GM23248 (cell line): ENCODE measurements at regions not wholly inside any gene's neighbourhood (a gene's known extent, or its start where the extent isn't known, plus 50 kb on each side); places are given as distances from the start of the nearest gene placed in this dataset.

ENCODE experiments used
- DNase-seq: peaks from one replicate; pipeline ENCODE4 v3.0.0-alpha.2; 2015
- H2AFZ ChIP-seq: fragments of 200-600 bp; sonication (generic); 2 replicates; pipeline ENCODE4 v1.6.1; 2016; ENCODE audit warnings: antibody characterized with exemption
- H3F3A ChIP-seq: fragments of 200-600 bp; sonication (generic); 2 replicates; pipeline ENCODE4 v1.6.1; 2016; ENCODE audit warnings: mild to moderate bottlenecking, antibody characterized with exemption, mixed run types; ENCODE audit not compliant: insufficient read depth
- H3K27ac ChIP-seq: fragments of 200-600 bp; sonication (generic); 2 replicates; pipeline ENCODE4 v1.5.1; 2016; ENCODE audit warnings: mild to moderate bottlenecking
- H3K27me3 ChIP-seq: fragments of 200-600 bp; sonication (generic); replicated peaks from 2 replicates; pipeline ENCODE4 v1.6.1; 2016; ENCODE audit warnings: mild to moderate bottlenecking; ENCODE audit not compliant: insufficient read depth
- H3K36me3 ChIP-seq: fragments of 200-600 bp; sonication (generic); 2 replicates; pipeline ENCODE4 v1.6.1; 2016; ENCODE audit warnings: low read depth, mild to moderate bottlenecking
- H3K4me1 ChIP-seq: fragments of 200-600 bp; sonication (generic); 2 replicates; pipeline ENCODE4 v1.6.1; 2016; ENCODE audit warnings: mild to moderate bottlenecking; ENCODE audit not compliant: insufficient read depth
- H3K4me2 ChIP-seq: fragments of 200-600 bp; sonication (generic); one replicate; pipeline ENCODE4 v1.6.1; 2016; ENCODE audit warnings: mild to moderate bottlenecking; ENCODE audit not compliant: unreplicated experiment
- H3K4me3 ChIP-seq: fragments of 200-600 bp; sonication (generic); 2 replicates; pipeline ENCODE4 v1.5.1; 2016; ENCODE audit warnings: mild to moderate bottlenecking
- H3K79me2 ChIP-seq: fragments of 200-600 bp; sonication (generic); 2 replicates; pipeline ENCODE4 v1.6.1; 2016; ENCODE audit warnings: mild to moderate bottlenecking; ENCODE audit not compliant: insufficient read depth
- H3K9ac ChIP-seq: fragments of 200-600 bp; sonication (generic); 2 replicates; pipeline ENCODE4 v1.6.1; 2016; ENCODE audit warnings: mild to moderate bottlenecking
- H3K9me2 ChIP-seq: fragments of 200-600 bp; sonication (generic); 2 replicates; pipeline ENCODE4 v1.6.1; 2016; ENCODE audit warnings: mixed run types, mild to moderate bottlenecking, moderate library complexity; ENCODE audit not compliant: insufficient read depth
- H3K9me3 ChIP-seq: fragments of 200-600 bp; sonication (generic); one replicate; pipeline ENCODE4 v1.6.1; 2017; ENCODE audit warnings: low read depth
- H4K20me1 ChIP-seq: fragments of 200-600 bp; sonication (generic); 2 replicates; pipeline ENCODE4 v1.6.0; 2016; ENCODE audit not compliant: insufficient read depth
- EZH2 ChIP-seq: fragments of 200-600 bp; sonication (generic); IDR thresholded peaks from 2 replicates; pipeline ENCODE4 v1.6.1; 2018; ENCODE audit warnings: antibody characterized with exemption, mild to moderate bottlenecking; ENCODE audit not compliant: insufficient read depth, poor library complexity, severe bottlenecking
- EZH2phosphoT487 ChIP-seq: fragments of 200-600 bp; sonication (generic); IDR thresholded peaks from 2 replicates; pipeline ENCODE4 v1.6.1; 2018; ENCODE audit warnings: antibody characterized with exemption, moderate library complexity, mild to moderate bottlenecking, low read depth; ENCODE audit not compliant: insufficient read depth
- WGBS, 2 experiments: methylation state at CpG; one replicate each; pipeline ENCODE4 v1.1.6; 2015 to 2017; ENCODE audit warnings: low lambda C conversion rate in 2 of 2, low coverage in 1 of 2; ENCODE audit errors: missing lambda C conversion rate in 2 of 2; 5-methylcytosine and 5-hydroxymethylcytosine counted together
- in situ Hi-C: fragments of 300-500 bp; cut with MboI; formaldehyde crosslinking; loops from 2 replicates; pipeline ENCODE4 v1.15.0; 2020

GRCh38 chr4:114417214-114417613 lies 181.4 kb upstream of the UGT8 start:
- Histone ChIP-seq H3K36me3 (no peaks in the 10 kb centered on the region), H3K27me3 (no peaks in the 10 kb centered on the region), H3K4me1 (no peaks in the 10 kb centered on the region), H4K20me1 (no peaks in the 10 kb centered on the region), H3K9ac (no peak overlapping the region), H2AFZ (no peak overlapping the region), H3K4me2 (no peak overlapping the region), H3K4me3 (no peak overlapping the region), H3K27ac (no peak overlapping the region), H3K79me2 (no peaks in the 10 kb centered on the region), H3F3A (no peaks in the 10 kb centered on the region), H3K9me2 (no peaks in the 10 kb centered on the region), H3K9me3 (no peaks in the 10 kb centered on the region)
- WGBS, 2 experiments = 2 to 10% methylated on average over 1 of the region's 1 CpG
- no peak for TF ChIP-seq EZH2
- TF ChIP-seq EZH2phosphoT487 = no peak
- DNase-seq = no peak
- in situ Hi-C loops = no loop called here

GRCh38 chr4:114420069-114420468 lies 178.5 kb upstream of the UGT8 start:
- Histone ChIP-seq H3F3A (no peaks in the 10 kb centered on the region), H3K36me3 (no peaks in the 10 kb centered on the region), H3K4me3 (no peak overlapping the region), H3K27ac (no peak overlapping the region), H3K9ac (no peak overlapping the region), H3K9me3 (no peaks in the 10 kb centered on the region), H2AFZ (no peak overlapping the region), H3K27me3 (no peaks in the 10 kb centered on the region), H3K9me2 (no peaks in the 10 kb centered on the region), H3K4me2 (no peak overlapping the region), H3K79me2 (no peaks in the 10 kb centered on the region), H3K4me1 (no peaks in the 10 kb centered on the region), H4K20me1 (no peaks in the 10 kb centered on the region)
- 58 to 59% methylated on average over 4 of the region's 4 CpGs for WGBS, 2 experiments
- TF ChIP-seq EZH2 (no peak), EZH2phosphoT487 (no peak)
- DNase-seq = no peak
- in situ Hi-C loops = no loop called here

- no peak for DNase-seq
- no peaks in the 10 kb centered on the region; the same call in 1 of the 2 replicates for H3K27me3 ChIP-seq
- no peak overlapping the region for H3K4me3 ChIP-seq
- H3K79me2 ChIP-seq = no peaks in the 10 kb centered on the region
- H3K9me3 ChIP-seq = no peaks in the 10 kb centered on the region
- TF ChIP-seq EZH2 (no peak), EZH2phosphoT487 (no peak)
- H3K9me2 ChIP-seq = no peaks in the 10 kb centered on the region
- 47 to 58% methylated on average over 3 of the region's 3 CpGs for WGBS, 2 experiments
- no peak overlapping the region for H3K27ac ChIP-seq
- H3K4me1 ChIP-seq = no peaks in the 10 kb centered on the region
- no peak overlapping the region for H3K9ac ChIP-seq
- no peak overlapping the region for H2AFZ ChIP-seq
- in situ Hi-C loops = no loop called here
- H3F3A ChIP-seq = no peaks in the 10 kb centered on the region
- no peaks in the 10 kb centered on the region for H4K20me1 ChIP-seq
- H3K36me3 ChIP-seq = no peaks in the 10 kb centered on the region
- H3K4me2 ChIP-seq = no peak overlapping the region
Observed at GRCh38 chr4:114423582-114423981, 175.0 kb upstream of the UGT8 start.

DNA sequence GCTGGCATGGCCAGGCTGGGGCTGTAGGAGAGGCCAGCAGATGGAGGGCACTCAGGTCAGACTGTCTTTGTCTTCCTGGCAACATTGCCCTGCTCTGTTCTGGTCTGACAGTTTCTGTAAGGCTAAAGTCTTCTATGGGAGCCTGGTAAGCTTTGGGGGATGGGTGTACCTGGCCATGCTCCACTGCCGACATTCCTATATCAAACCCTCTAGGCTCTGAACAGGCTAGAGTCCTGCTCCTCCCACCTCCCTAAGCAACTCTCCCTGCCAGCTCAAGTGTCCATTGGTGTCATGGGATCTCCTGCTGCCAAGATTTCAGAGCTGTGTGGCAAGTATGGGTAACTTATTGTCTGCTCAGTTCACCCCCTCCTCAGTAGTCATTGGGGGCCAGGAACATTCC lies 163.5 kb upstream of the UGT8 start:
- TF ChIP-seq EZH2phosphoT487 (no peak), EZH2 (no peak)
- Histone ChIP-seq H3K9me3 (no peaks in the 10 kb centered on the region), H3K79me2 (no peaks in the 10 kb centered on the region), H3K9me2 (no peaks in the 10 kb centered on the region), H3K36me3 (no peaks in the 10 kb centered on the region), H3K9ac (no peak overlapping the region), H2AFZ (no peak overlapping the region), H3K27ac (no peak overlapping the region), H4K20me1 (no peaks in the 10 kb centered on the region), H3K4me2 (no peak overlapping the region), H3K4me3 (no peak overlapping the region), H3F3A (no peaks in the 10 kb centered on the region), H3K4me1 (no peaks in the 10 kb centered on the region), H3K27me3 (no peaks in the 10 kb centered on the region)
- no peak for DNase-seq
- 63 to 89% methylated on average over 1 of the region's 1 CpG for WGBS, 2 experiments
- in situ Hi-C loops = no loop called here

DNA sequence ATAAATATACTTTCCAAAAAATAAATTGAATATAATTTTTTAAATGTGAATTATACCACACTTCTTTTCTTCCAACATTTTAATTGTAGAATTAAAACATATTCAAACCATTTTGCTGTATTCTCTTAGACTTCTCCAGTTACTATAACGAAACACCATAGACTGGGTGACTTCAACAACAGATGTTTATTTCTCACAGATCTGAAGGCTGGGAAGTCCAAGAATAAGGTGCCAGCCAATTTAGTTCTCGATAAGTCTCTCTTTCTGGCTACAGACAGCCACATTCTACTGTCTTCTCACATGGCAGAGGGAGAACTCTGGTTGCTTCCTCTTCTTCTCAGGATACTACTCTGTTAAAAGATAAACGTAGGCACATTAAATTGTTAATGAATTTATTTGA lies 155.8 kb upstream of the UGT8 start:
- Histone ChIP-seq H3K4me2 (no peak overlapping the region), H3K27ac (no peak overlapping the region), H3K4me3 (no peak overlapping the region), H3K27me3 (0 out of 2 replicates have a peak, but pooled peaks cover 11% of the 10 kb centered on the region), H3K9me3 (no peaks in the 10 kb centered on the region), H2AFZ (no peak overlapping the region), H4K20me1 (no peaks in the 10 kb centered on the region), H3K4me1 (no peaks in the 10 kb centered on the region), H3K9ac (no peak overlapping the region), H3K79me2 (no peaks in the 10 kb centered on the region), H3K36me3 (no peaks in the 10 kb centered on the region), H3K9me2 (no peaks in the 10 kb centered on the region), H3F3A (no peaks in the 10 kb centered on the region)
- in situ Hi-C loops = no loop called here
- TF ChIP-seq EZH2phosphoT487 = no peak
- TF ChIP-seq EZH2 = no peak
- DNase-seq = no peak
- 8 to 9% methylated on average over 3 of the region's 3 CpGs for WGBS, 2 experiments
